Fibroblast of lung (primary cell): ENCODE measurements at regions not wholly inside any gene's neighbourhood (a gene's known extent, or its start where the extent isn't known, plus 50 kb on each side); places are given as distances from the start of the nearest gene placed in this dataset.

Experiments used
- DNase-seq, 2 donors: peaks; one replicate each; pipeline versions ENCODE4 v3.0.0 to v3.0.0-alpha.2; 2010; ENCODE audit warnings: low read depth in 2 of 2
- H2AFZ ChIP-seq: 2 replicates; pipeline ENCODE4 v1.5.1; 2012; ENCODE audit warnings: low read length, control low read depth, inconsistent platforms
- H3K27ac ChIP-seq: 2 replicates; pipeline ENCODE4 v1.5.1; 2011; ENCODE audit warnings: low read length, control low read depth; ENCODE audit not compliant: insufficient read depth
- H3K27me3 ChIP-seq: 2 replicates; pipeline ENCODE4 v1.5.1; 2011; ENCODE audit warnings: mild to moderate bottlenecking, low read length; ENCODE audit not compliant: control insufficient read depth, insufficient read depth
- H3K36me3 ChIP-seq: 2 replicates; pipeline ENCODE4 v1.5.1; 2011; ENCODE audit warnings: low read length; ENCODE audit not compliant: control insufficient read depth, insufficient read depth
- H3K4me1 ChIP-seq: 2 replicates; pipeline ENCODE4 v1.5.1; 2011; ENCODE audit warnings: low read length; ENCODE audit not compliant: control insufficient read depth, insufficient read depth; ENCODE audit errors: extremely low read depth
- H3K4me2 ChIP-seq: 2 replicates; pipeline ENCODE4 v1.5.1; 2011; ENCODE audit warnings: low read length, control low read depth; ENCODE audit not compliant: insufficient read depth; ENCODE audit errors: extremely low read depth
- H3K4me3 ChIP-seq, 4 experiments: fragments of 200-600 bp in 1 of 4; sonication (generic) in 1 of 4; replicated peaks in 1 of 4; 2 replicates each; pipeline ENCODE4 v1.5.1; 2011 to 2016; ENCODE audit warnings: low read length in 4 of 4, low read depth in 3 of 4, mild to moderate bottlenecking in 3 of 4, control low read depth in 2 of 4, inconsistent platforms in 1 of 4, mixed read lengths in 1 of 4; ENCODE audit not compliant: insufficient read depth in 1 of 4; ENCODE audit errors: control extremely low read depth in 1 of 4
- H3K79me2 ChIP-seq: 2 replicates; pipeline ENCODE4 v1.5.1; 2012; ENCODE audit warnings: mild to moderate bottlenecking, low read length, inconsistent platforms; ENCODE audit not compliant: control insufficient read depth, insufficient read depth
- H3K9ac ChIP-seq: 2 replicates; pipeline ENCODE4 v1.5.1; 2011; ENCODE audit warnings: mild to moderate bottlenecking, low read length, control low read depth; ENCODE audit not compliant: insufficient read depth
- H3K9me3 ChIP-seq: 2 replicates; pipeline ENCODE4 v1.5.1; 2012; ENCODE audit warnings: low read depth, low read length; ENCODE audit not compliant: control insufficient read depth, insufficient read depth
- H4K20me1 ChIP-seq: 2 replicates; pipeline ENCODE4 v1.5.1; 2011; ENCODE audit warnings: low read length; ENCODE audit not compliant: control insufficient read depth, insufficient read depth; ENCODE audit errors: extremely low read depth
- EZH2 ChIP-seq: IDR thresholded peaks from 2 replicates; pipeline ENCODE4 v1.5.1; 2012; ENCODE audit warnings: low read length, control low read depth, mild to moderate bottlenecking; ENCODE audit errors: missing control alignments
- TF ChIP-seq, protein P1 (sequence below), 2 donors: IDR thresholded peaks in 1 of 2; conservative IDR thresholded peaks in 1 of 2; 1 replicate in 1 of 2; 2 replicates in 1 of 2; pipeline ENCODE4 v1.5.1; 2011 to 2012; ENCODE audit warnings: low read length in 2 of 2, control low read depth in 1 of 2, inconsistent platforms in 1 of 2, low read depth in 1 of 2, mild to moderate bottlenecking in 1 of 2

DNA sequence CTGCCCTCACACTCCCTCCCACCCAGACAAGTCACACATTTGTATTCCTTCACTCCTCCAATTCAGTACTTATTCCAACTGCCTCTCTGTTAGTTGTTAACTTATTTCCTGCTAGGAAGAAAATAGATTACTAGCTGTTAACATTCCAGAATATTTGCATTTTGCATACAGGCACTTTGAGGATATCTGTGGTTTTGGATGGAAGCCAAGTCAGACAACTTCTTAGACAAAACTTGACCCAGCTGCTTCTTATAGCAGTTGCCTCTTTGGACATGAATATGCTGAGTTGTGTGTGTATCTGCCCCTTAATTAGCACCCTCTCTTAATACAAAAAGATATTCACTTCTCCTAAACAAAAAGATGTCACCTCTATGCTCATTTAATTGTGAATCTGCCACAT is 1280.6 kb upstream of the ACO1 start:
- DNase-seq, result peak; percentile 14 to 47
- no peak overlapping the region for H2AFZ ChIP-seq

DNA sequence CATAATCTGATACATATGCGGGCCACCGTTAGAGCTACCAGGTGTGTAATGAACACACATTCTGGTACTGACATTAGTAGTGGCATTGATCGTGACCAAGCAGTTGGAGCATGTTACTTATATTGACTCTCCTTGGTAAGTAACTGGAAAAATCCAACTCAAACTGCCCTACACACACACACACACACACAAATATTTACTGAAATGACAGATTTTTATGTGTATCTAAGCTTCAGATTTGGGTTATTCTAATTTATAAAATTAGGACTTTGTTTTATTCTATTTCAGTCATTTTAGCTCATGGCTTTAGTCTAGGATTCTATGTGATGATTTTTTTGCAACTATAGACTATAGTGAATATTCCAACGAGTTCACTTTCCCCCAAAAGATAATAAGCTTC is 1280.2 kb upstream of the ACO1 start:
- Histone ChIP-seq H3K9me3 (no peaks in the 10 kb centered on the region), H3K4me3 (no peak overlapping the region), H4K20me1 (no peaks in the 10 kb centered on the region), H2AFZ (no peak overlapping the region), H3K36me3 (no peaks in the 10 kb centered on the region), H3K9ac (no peak overlapping the region), H3K27me3 (no peaks in the 10 kb centered on the region), H3K79me2 (no peaks in the 10 kb centered on the region), H3K4me1 (no peaks in the 10 kb centered on the region), H3K27ac (no peak overlapping the region), H3K4me2 (no peak overlapping the region)
- TF ChIP-seq EZH2, result no peak
- TF ChIP-seq, protein P1, sequence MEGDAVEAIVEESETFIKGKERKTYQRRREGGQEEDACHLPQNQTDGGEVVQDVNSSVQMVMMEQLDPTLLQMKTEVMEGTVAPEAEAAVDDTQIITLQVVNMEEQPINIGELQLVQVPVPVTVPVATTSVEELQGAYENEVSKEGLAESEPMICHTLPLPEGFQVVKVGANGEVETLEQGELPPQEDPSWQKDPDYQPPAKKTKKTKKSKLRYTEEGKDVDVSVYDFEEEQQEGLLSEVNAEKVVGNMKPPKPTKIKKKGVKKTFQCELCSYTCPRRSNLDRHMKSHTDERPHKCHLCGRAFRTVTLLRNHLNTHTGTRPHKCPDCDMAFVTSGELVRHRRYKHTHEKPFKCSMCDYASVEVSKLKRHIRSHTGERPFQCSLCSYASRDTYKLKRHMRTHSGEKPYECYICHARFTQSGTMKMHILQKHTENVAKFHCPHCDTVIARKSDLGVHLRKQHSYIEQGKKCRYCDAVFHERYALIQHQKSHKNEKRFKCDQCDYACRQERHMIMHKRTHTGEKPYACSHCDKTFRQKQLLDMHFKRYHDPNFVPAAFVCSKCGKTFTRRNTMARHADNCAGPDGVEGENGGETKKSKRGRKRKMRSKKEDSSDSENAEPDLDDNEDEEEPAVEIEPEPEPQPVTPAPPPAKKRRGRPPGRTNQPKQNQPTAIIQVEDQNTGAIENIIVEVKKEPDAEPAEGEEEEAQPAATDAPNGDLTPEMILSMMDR (conservative IDR thresholded peaks at IDR 0.05 in 1 of 2, IDR thresholded peaks at IDR 0.05 in 1 of 2; ENCODE audit: low read depth in 1 of 2, low read length in 2 of 2), result no peak
- no peak for DNase-seq

More for the DNA sequence above, 1280.6 kb upstream of the ACO1 start:
- TF ChIP-seq, protein P1 (conservative IDR thresholded peaks at IDR 0.05 in 1 of 2, IDR thresholded peaks at IDR 0.05 in 1 of 2; ENCODE audit: low read depth in 1 of 2, low read length in 2 of 2), result no peak
- no peak for TF ChIP-seq EZH2
- Histone ChIP-seq H3K27ac (no peak overlapping the region), H3K27me3 (no peaks in the 10 kb centered on the region), H3K9me3 (no peaks in the 10 kb centered on the region), H4K20me1 (no peaks in the 10 kb centered on the region), H3K4me1 (no peaks in the 10 kb centered on the region), H3K79me2 (no peaks in the 10 kb centered on the region), H3K4me2 (no peak overlapping the region), H3K9ac (no peak overlapping the region), H3K4me3 (no peak overlapping the region), H3K36me3 (no peaks in the 10 kb centered on the region)

DNA sequence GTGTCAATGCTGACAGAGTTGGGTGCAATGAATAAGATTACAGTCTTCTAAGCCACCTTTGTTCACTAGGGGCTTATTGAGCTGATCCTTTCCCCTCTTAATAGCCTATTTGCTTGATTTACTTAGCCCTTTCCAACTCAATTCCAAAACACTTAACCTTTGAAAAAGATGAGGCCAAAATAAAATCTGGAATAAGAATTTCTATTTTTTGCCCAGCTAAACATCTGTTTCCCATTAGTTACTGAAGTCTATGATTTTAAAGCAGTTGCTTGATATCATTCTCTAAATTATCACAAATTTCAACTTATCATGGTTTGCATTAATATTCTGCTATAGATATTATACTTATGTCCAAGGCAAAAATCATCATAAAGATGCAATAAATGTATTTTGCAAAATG is 1272.0 kb upstream of the ACO1 start:
- Histone ChIP-seq H3K4me3 (no peak overlapping the region), H3K79me2 (no peaks in the 10 kb centered on the region), H3K9me3 (no peaks in the 10 kb centered on the region), H3K36me3 (no peaks in the 10 kb centered on the region), H4K20me1 (no peaks in the 10 kb centered on the region), H3K9ac (no peak overlapping the region), H3K27ac (no peak overlapping the region), H3K4me1 (no peaks in the 10 kb centered on the region), H3K27me3 (no peaks in the 10 kb centered on the region), H3K4me2 (no peak overlapping the region), H2AFZ (no peak overlapping the region)
- no peak for DNase-seq
- TF ChIP-seq EZH2, result no peak
- TF ChIP-seq, protein P1 (conservative IDR thresholded peaks at IDR 0.05 in 1 of 2, IDR thresholded peaks at IDR 0.05 in 1 of 2; ENCODE audit: low read depth in 1 of 2, low read length in 2 of 2), result no peak
